ENCODE measurements at regions not wholly inside any gene's neighbourhood (a gene's known extent, or its start where the extent isn't known, plus 50 kb on each side); places are given as distances from the start of the nearest gene placed in this dataset.

DNA sequence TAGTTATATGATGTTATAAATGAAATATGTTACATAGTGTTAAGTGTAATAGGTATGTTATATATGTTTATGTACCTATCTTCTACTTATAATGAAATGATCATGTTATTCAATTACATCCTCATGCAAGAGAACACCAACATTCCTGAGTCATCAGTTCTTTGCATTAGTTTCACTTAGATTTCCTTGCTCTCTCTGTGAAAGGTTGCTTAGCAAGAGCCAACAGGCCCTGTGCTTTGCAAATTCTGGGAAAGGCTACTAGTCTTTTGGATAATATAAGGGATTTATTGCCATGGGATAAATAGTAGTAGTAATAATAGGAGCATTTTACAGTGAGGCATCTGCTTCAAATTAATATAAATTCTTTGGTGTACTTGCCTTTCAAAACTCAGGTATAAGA lies 274.8 kb downstream of the SP3 start:
- TF ChIP-seq, protein P1, sequence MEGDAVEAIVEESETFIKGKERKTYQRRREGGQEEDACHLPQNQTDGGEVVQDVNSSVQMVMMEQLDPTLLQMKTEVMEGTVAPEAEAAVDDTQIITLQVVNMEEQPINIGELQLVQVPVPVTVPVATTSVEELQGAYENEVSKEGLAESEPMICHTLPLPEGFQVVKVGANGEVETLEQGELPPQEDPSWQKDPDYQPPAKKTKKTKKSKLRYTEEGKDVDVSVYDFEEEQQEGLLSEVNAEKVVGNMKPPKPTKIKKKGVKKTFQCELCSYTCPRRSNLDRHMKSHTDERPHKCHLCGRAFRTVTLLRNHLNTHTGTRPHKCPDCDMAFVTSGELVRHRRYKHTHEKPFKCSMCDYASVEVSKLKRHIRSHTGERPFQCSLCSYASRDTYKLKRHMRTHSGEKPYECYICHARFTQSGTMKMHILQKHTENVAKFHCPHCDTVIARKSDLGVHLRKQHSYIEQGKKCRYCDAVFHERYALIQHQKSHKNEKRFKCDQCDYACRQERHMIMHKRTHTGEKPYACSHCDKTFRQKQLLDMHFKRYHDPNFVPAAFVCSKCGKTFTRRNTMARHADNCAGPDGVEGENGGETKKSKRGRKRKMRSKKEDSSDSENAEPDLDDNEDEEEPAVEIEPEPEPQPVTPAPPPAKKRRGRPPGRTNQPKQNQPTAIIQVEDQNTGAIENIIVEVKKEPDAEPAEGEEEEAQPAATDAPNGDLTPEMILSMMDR (IDR thresholded peaks at IDR 0.05) = no peak
- no peak for TF ChIP-seq ZFX (IDR thresholded peaks at IDR 0.05; ENCODE audit: borderline replicate concordance)
